H1 (cell line): ENCODE measurements at regions not wholly inside any gene's neighbourhood (a gene's known extent, or its start where the extent isn't known, plus 50 kb on each side); places are given as distances from the start of the nearest gene placed in this dataset.

Experiments used
- CTCF ChIA-PET: fragments of 300-600 bp; sonication (Branson Sonifier 250); formaldehyde crosslinking; loops from one replicate; lab custom pipeline; 2021; ENCODE audit not compliant: partially characterized antibody; lab: Charles Lee
- POLR2A ChIA-PET: fragments of 300-600 bp; sonication (Branson Sonifier 250); formaldehyde crosslinking; loops from one replicate; lab custom pipeline; 2021; ENCODE audit warnings: inconsistent platforms; ENCODE audit not compliant: partially characterized antibody; lab: Charles Lee
- DNase-seq, 2 experiments: peaks; one replicate each; pipeline versions ENCODE4 v3.0.0 to v3.0.0-alpha.2; 2010 to 2022; ENCODE audit warnings: low spot score in 2 of 2, low read depth in 1 of 2, mixed read lengths in 1 of 2
- FAIRE-seq: peaks from 2 replicates; lab custom pipeline; 2011; peaks lifted over from hg19 to GRCh38; lab: Jason Lieb, UNC
- H2AFZ ChIP-seq: 2 replicates; pipeline ENCODE4 v1.8.1; 2012; ENCODE audit warnings: low read length, inconsistent platforms
- H2AK5ac ChIP-seq: 2 replicates; pipeline ENCODE4 v1.6.1; 2013; ENCODE audit warnings: low read depth, low read length
- H2BK120ac ChIP-seq: replicated peaks from 2 replicates; pipeline ENCODE3; 2013; ENCODE audit warnings: low read depth, low read length, inconsistent platforms
- H2BK12ac ChIP-seq: 2 replicates; pipeline ENCODE4 v1.6.1; 2013; ENCODE audit warnings: low read depth, low read length
- H2BK15ac ChIP-seq: 2 replicates; pipeline ENCODE4 v1.6.1; 2013; ENCODE audit warnings: low read length
- H2BK20ac ChIP-seq: 2 replicates; pipeline ENCODE4 v1.6.1; 2013; ENCODE audit warnings: low read length
- H2BK5ac ChIP-seq: 2 replicates; pipeline ENCODE4 v1.6.1; 2013; ENCODE audit warnings: low read depth, low read length
- H3K14ac ChIP-seq: 2 replicates; pipeline ENCODE4 v1.6.1; 2013; ENCODE audit warnings: inconsistent platforms; ENCODE audit not compliant: insufficient read length
- H3K18ac ChIP-seq: 2 replicates; pipeline ENCODE4 v1.6.1; 2013; ENCODE audit warnings: low read length; ENCODE audit errors: extremely low read depth
- H3K23ac ChIP-seq: 2 replicates; pipeline ENCODE4 v1.6.1; 2013; ENCODE audit warnings: inconsistent platforms; ENCODE audit not compliant: insufficient read length
- H3K23me2 ChIP-seq: 2 replicates; pipeline ENCODE4 v1.6.1; 2013; ENCODE audit warnings: low read depth, low read length
- H3K27ac ChIP-seq: 2 replicates; pipeline ENCODE4 v1.6.1; 2011; ENCODE audit warnings: low read depth, low read length, inconsistent platforms
- H3K27me3 ChIP-seq, 4 experiments: replicated peaks in 1 of 4; 1 replicate in 1 of 4; 2 replicates in 3 of 4; pipeline versions ENCODE4 v1.6.1 to v1.8.1; 2011 to 2013; ENCODE audit warnings: low read length in 3 of 4, mild to moderate bottlenecking in 3 of 4, inconsistent platforms in 2 of 4, mixed read lengths in 2 of 4, moderate library complexity in 1 of 4; ENCODE audit not compliant: control insufficient read depth in 3 of 4, insufficient read depth in 3 of 4; ENCODE audit errors: extremely low read depth in 1 of 4
- H3K36me3 ChIP-seq, 4 experiments: 2 replicates each; pipeline versions ENCODE4 v1.6.1 to v1.8.1; 2011 to 2013; ENCODE audit warnings: mild to moderate bottlenecking in 4 of 4, low read length in 3 of 4, moderate library complexity in 2 of 4, control low read depth in 1 of 4, inconsistent platforms in 1 of 4; ENCODE audit not compliant: insufficient read depth in 4 of 4, control insufficient read depth in 2 of 4
- H3K4ac ChIP-seq: replicated peaks from 2 replicates; pipeline ENCODE3; 2013; ENCODE audit warnings: low read length, low read depth, mixed read lengths, inconsistent platforms; ENCODE audit not compliant: insufficient read length
- H3K4me1 ChIP-seq, 4 experiments: replicated peaks in 1 of 4; 1 replicate in 1 of 4; 2 replicates in 3 of 4; pipeline versions ENCODE4 v1.6.1 to v1.8.1; 2011 to 2013; ENCODE audit warnings: low read length in 3 of 4, inconsistent platforms in 2 of 4, mixed read lengths in 1 of 4; ENCODE audit not compliant: insufficient read depth in 4 of 4, control insufficient read depth in 3 of 4
- H3K4me2 ChIP-seq, 2 experiments: 2 replicates each; pipeline versions ENCODE4 v1.6.1 to v1.8.1; 2011 to 2013; ENCODE audit warnings: low read depth in 2 of 2, low read length in 2 of 2, control low read depth in 1 of 2, inconsistent platforms in 1 of 2, mild to moderate bottlenecking in 1 of 2; ENCODE audit not compliant: insufficient read depth in 1 of 2
- H3K4me3 ChIP-seq, 4 experiments: fragments of 200-600, 300-600 bp in 1 of 4; sonication (generic), shearing (Covaris generic), sonication (Bioruptor Twin) in 1 of 4; 2 replicates each; pipeline versions ENCODE4 v1.5.1 to v1.8.1; 2011 to 2016; ENCODE audit warnings: low read length in 4 of 4, low read depth in 3 of 4, control low read depth in 2 of 4, inconsistent platforms in 2 of 4, mild to moderate bottlenecking in 2 of 4, mixed read lengths in 1 of 4, moderate library complexity in 1 of 4; ENCODE audit not compliant: insufficient read depth in 2 of 4; ENCODE audit errors: extremely low read depth in 1 of 4
- H3K56ac ChIP-seq: replicated peaks from 2 replicates; pipeline ENCODE3; 2013; ENCODE audit warnings: low read depth, mild to moderate bottlenecking, mixed read lengths, low read length, inconsistent platforms; ENCODE audit not compliant: insufficient read length
- H3K79me1 ChIP-seq: 2 replicates; pipeline ENCODE4 v1.6.1; 2013; ENCODE audit warnings: low read depth, low read length, control low read depth
- H3K79me2 ChIP-seq, 2 experiments: 2 replicates each; pipeline versions ENCODE4 v1.6.1 to v1.8.1; 2012 to 2013; ENCODE audit warnings: low read length in 2 of 2, mild to moderate bottlenecking in 2 of 2, inconsistent platforms in 1 of 2; ENCODE audit not compliant: insufficient read depth in 2 of 2, control insufficient read depth in 1 of 2
- H3K9ac ChIP-seq, 4 experiments: replicated peaks in 1 of 4; 1 replicate in 1 of 4; 2 replicates in 3 of 4; pipeline versions ENCODE4 v1.6.1 to v1.8.1; 2011 to 2013; ENCODE audit warnings: low read depth in 3 of 4, low read length in 3 of 4, control low read depth in 2 of 4, mild to moderate bottlenecking in 2 of 4, moderate library complexity in 2 of 4, inconsistent platforms in 1 of 4; ENCODE audit errors: extremely low read depth in 1 of 4
- H3K9me3 ChIP-seq, 2 experiments: 2 replicates each; pipeline versions ENCODE4 v1.6.1 to v1.8.1; 2012 to 2013; ENCODE audit warnings: mild to moderate bottlenecking in 2 of 2, moderate library complexity in 2 of 2, control low read depth in 1 of 2, inconsistent platforms in 1 of 2, low read depth in 1 of 2, low read length in 1 of 2, mixed read lengths in 1 of 2; ENCODE audit not compliant: insufficient read depth in 2 of 2
- H4K20me1 ChIP-seq, 2 experiments: replicated peaks in 1 of 2; 2 replicates each; pipeline versions ENCODE3 to v1.8.1; 2011 to 2013; ENCODE audit warnings: inconsistent platforms in 2 of 2, low read length in 2 of 2, mild to moderate bottlenecking in 1 of 2; ENCODE audit not compliant: insufficient read depth in 2 of 2, control insufficient read depth in 1 of 2
- H4K5ac ChIP-seq: 2 replicates; pipeline ENCODE4 v1.6.1; 2013; ENCODE audit warnings: low read length, low read depth, mixed read lengths, inconsistent platforms; ENCODE audit not compliant: insufficient read length
- H4K8ac ChIP-seq: 2 replicates; pipeline ENCODE4 v1.8.0; 2013; ENCODE audit warnings: mild to moderate bottlenecking, moderate library complexity, low read length, inconsistent platforms; ENCODE audit not compliant: insufficient read depth; ENCODE audit errors: extremely low read depth
- H4K91ac ChIP-seq: replicated peaks from 2 replicates; pipeline ENCODE3; 2013; ENCODE audit warnings: low read length, mixed read lengths, inconsistent platforms; ENCODE audit not compliant: insufficient read length
- SUZ12 ChIP-seq: fragments of 200-600 bp; sonication (generic); IDR thresholded peaks from 2 replicates; pipeline ENCODE4 v1.6.1; 2012; ENCODE audit warnings: mild to moderate bottlenecking, inconsistent platforms, low read length, moderate library complexity, mixed read lengths
- YY1 ChIP-seq: IDR thresholded peaks from 2 replicates; pipeline ENCODE4 v1.6.1; 2011; ENCODE audit warnings: low read depth, mild to moderate bottlenecking, low read length
- WGBS, 2 experiments: shearing (Covaris generic) in 1 of 2; methylation state at CpG; one replicate each; pipeline versions ENCODE4 v1.1.6 to v1.1.7; 2013 to 2015; ENCODE audit warnings: low lambda C conversion rate in 2 of 2, mixed read lengths in 2 of 2, inconsistent platforms in 1 of 2, low coverage in 1 of 2, missing lambda C conversion rate in 1 of 2; ENCODE audit not compliant: insufficient replicate concordance in 2 of 2, insufficient coverage in 1 of 2, insufficient read length in 1 of 2; ENCODE audit errors: extremely low coverage in 1 of 2, missing lambda C conversion rate in 1 of 2; 5-methylcytosine and 5-hydroxymethylcytosine counted together

DNA sequence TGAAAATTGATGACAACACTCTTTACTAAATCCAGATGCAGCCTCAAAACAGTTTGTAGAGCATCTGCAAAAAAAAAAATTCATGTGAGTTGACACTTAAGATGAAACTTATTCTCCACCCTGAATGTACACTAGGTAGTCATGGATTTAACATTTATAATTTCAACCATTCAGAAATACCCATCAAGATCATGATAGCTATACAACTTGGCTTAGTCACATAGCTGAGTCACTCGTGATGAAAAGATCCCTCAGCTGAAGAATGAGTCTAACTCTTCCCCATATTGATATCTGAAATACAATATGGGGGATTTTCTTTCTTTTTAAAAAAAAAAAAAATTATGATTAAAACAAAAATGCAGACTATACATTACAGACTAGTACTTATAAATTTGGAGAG is 104.8 kb upstream of the PLEKHG7 start:
- Histone ChIP-seq H2AFZ (no peak overlapping the region), H4K20me1 (no peaks in the 10 kb centered on the region), H3K36me3 (peaks cover 0 to 2% (median 0%) of the 10 kb centered on the region in 4 experiments; a peak in 1 of 8 replicates), H3K9ac (no peak overlapping the region)
- no peak for TF ChIP-seq YY1
- TF ChIP-seq SUZ12 = no peak
- TF ChIP-seq, all 59 proteins: peak for 0
- H3K79me1 ChIP-seq = no peaks in the 10 kb centered on the region
- no peak overlapping the region for H2AK5ac ChIP-seq
- no peak overlapping the region for H3K4me2 ChIP-seq
- DNase-seq (no peak), FAIRE-seq (no peak)
- POLR2A ChIA-PET = no interaction called here
- H3K79me2 ChIP-seq = no peaks in the 10 kb centered on the region
- no peak overlapping the region for H3K4ac ChIP-seq
- H4K91ac ChIP-seq = no peak overlapping the region
- H4K5ac ChIP-seq = no peak overlapping the region
- CTCF ChIA-PET = interaction anchor here (1.1 to 1.8 kb wide), 3 partner anchors 10 to 35 kb away, joined by 3 to 17 read pairs (median 3); no protein-coding TSS in a partner anchor
- H3K27ac ChIP-seq = no peak overlapping the region
- H2BK12ac ChIP-seq = no peak overlapping the region
- H3K14ac ChIP-seq = no peak overlapping the region
- no peak overlapping the region for H2BK120ac ChIP-seq
- 85% methylated on average over 1 of the region's 1 CpG; no CpG with 5 or more reads in 1 of the 2 experiments for WGBS, 2 experiments
- no peak overlapping the region for H2BK15ac ChIP-seq
- H3K18ac ChIP-seq = no peak overlapping the region
- H3K9me3 ChIP-seq = peaks cover 12 to 13% of the 10 kb centered on the region in 2 experiments; a peak in 3 of 4 replicates
- no peaks in the 10 kb centered on the region for H3K4me1 ChIP-seq
- no peak overlapping the region for H3K23ac ChIP-seq
- no peak overlapping the region for H3K56ac ChIP-seq
- no peak overlapping the region for H2BK5ac ChIP-seq
- no peaks in the 10 kb centered on the region for H3K27me3 ChIP-seq
- H3K4me3 ChIP-seq = no peak overlapping the region
- no peak overlapping the region for H2BK20ac ChIP-seq
- no peak overlapping the region for H4K8ac ChIP-seq
- no peaks in the 10 kb centered on the region for H3K23me2 ChIP-seq
